ENCODE measurements at regions not wholly inside any gene's neighbourhood (a gene's known extent, or its start where the extent isn't known, plus 50 kb on each side); places are given as distances from the start of the nearest gene placed in this dataset.

- Mint-ChIP-seq H3K27ac (ENCODE audit: low read depth, unreplicated experiment) (peak overlapping the region; percentile 27), H3K4me3 (ENCODE audit: unreplicated experiment) (no peak overlapping the region), H3K36me3 (ENCODE audit: insufficient read depth, unreplicated experiment) (no peaks in the 10 kb centered on the region), H3K27me3 (ENCODE audit: insufficient read depth, unreplicated experiment) (no peaks in the 10 kb centered on the region), H3K4me1 (ENCODE audit: insufficient read depth, unreplicated experiment) (peaks cover 39% of the 10 kb centered on the region), H3K9me3 (ENCODE audit: unreplicated experiment) (no peaks in the 10 kb centered on the region)
- intact Hi-C loops (cut with micrococcal nuclease): loop anchor here (10.0 kb wide), 1 partner anchor 101 kb away; no protein-coding TSS in a partner anchor
- ChIA-PET CTCF (no interaction called here), POLR2A (interaction anchor here (1.3 to 2.7 kb wide), 2 partner anchors 94 to 96 kb away, joined by 3 to 12 read pairs; partner anchors contain the start of gene PSME4)
- no peak for TF ChIP-seq CTCF (IDR thresholded peaks at IDR 0.05; ENCODE audit: unreplicated experiment)
- BruUV-seq (replicated peaks): no TSS peak
- peak; percentile 47 for DNase-seq (ENCODE audit: unreplicated experiment)
Measured at GRCh38 chr2:54065411-54065810, 50.0 kb upstream of the ACYP2 start.

- BruUV-seq (replicated peaks): no TSS peak
- CTCF ChIA-PET: interaction anchor here (0.5 kb wide), 1 partner anchor 94 kb away, joined by 5 read pairs; no protein-coding TSS in a partner anchor
Measured at GRCh38 chr2:54063967-54064535, 51.4 kb upstream of the ACYP2 start.

GRCh38 chr2:54062401-54062800 lies 53.0 kb upstream of the ACYP2 start:
- CTCF ChIA-PET: interaction anchor here (0.7 kb wide), 1 partner anchor 582 kb away, joined by 3 read pairs; no protein-coding TSS in a partner anchor
- no TSS peak for BruUV-seq (replicated peaks)
- Mint-ChIP-seq H3K9me3 (ENCODE audit: unreplicated experiment) (no peaks in the 10 kb centered on the region), H3K4me3 (ENCODE audit: unreplicated experiment) (no peak overlapping the region), H3K36me3 (ENCODE audit: insufficient read depth, unreplicated experiment) (no peaks in the 10 kb centered on the region), H3K27ac (ENCODE audit: low read depth, unreplicated experiment) (no peak overlapping the region), H3K4me1 (ENCODE audit: insufficient read depth, unreplicated experiment) (peaks cover 37% of the 10 kb centered on the region), H3K27me3 (ENCODE audit: insufficient read depth, unreplicated experiment) (no peaks in the 10 kb centered on the region)
- TF ChIP-seq CTCF (IDR thresholded peaks at IDR 0.05; ENCODE audit: unreplicated experiment): no peak
- DNase-seq (ENCODE audit: unreplicated experiment): no peak
- POLR2A ChIA-PET: no interaction called here
- intact Hi-C loops (cut with micrococcal nuclease): loop anchor here (10.0 kb wide), 1 partner anchor 98 kb away; no protein-coding TSS in a partner anchor

More at GRCh38 chr2:54063967-54064535, 51.4 kb upstream of the ACYP2 start:
- Mint-ChIP-seq H3K9me3 (ENCODE audit: unreplicated experiment) (no peaks in the 10 kb centered on the region), H3K27me3 (ENCODE audit: insufficient read depth, unreplicated experiment) (no peaks in the 10 kb centered on the region), H3K4me3 (ENCODE audit: unreplicated experiment) (no peak overlapping the region), H3K27ac (ENCODE audit: low read depth, unreplicated experiment) (peak overlapping the region; percentile 51), H3K36me3 (ENCODE audit: insufficient read depth, unreplicated experiment) (no peaks in the 10 kb centered on the region), H3K4me1 (ENCODE audit: insufficient read depth, unreplicated experiment) (peaks cover 44% of the 10 kb centered on the region)
- TF ChIP-seq CTCF (IDR thresholded peaks at IDR 0.05; ENCODE audit: unreplicated experiment): no peak
- POLR2A ChIA-PET: interaction anchor here (0.9 to 2.7 kb wide), 2 partner anchors 11 to 95 kb away, joined by 3 to 12 read pairs; no protein-coding TSS in a partner anchor
- intact Hi-C loops (cut with micrococcal nuclease): loop anchor here (10.0 kb wide), 1 partner anchor 99 kb away; no protein-coding TSS in a partner anchor
- no peak for DNase-seq (ENCODE audit: unreplicated experiment)

GRCh38 chr2:54061272-54061671 lies 54.1 kb upstream of the ACYP2 start:
- H3K36me3 Mint-ChIP-seq (ENCODE audit: insufficient read depth, unreplicated experiment): no peaks in the 10 kb centered on the region
- no peak for DNase-seq (ENCODE audit: unreplicated experiment)
- no peaks in the 10 kb centered on the region for H3K27me3 Mint-ChIP-seq (ENCODE audit: insufficient read depth, unreplicated experiment)
- H3K9me3 Mint-ChIP-seq (ENCODE audit: unreplicated experiment): no peaks in the 10 kb centered on the region
- H3K27ac Mint-ChIP-seq (ENCODE audit: low read depth, unreplicated experiment): no peak overlapping the region
- POLR2A ChIA-PET: no interaction called here
- H3K4me1 Mint-ChIP-seq (ENCODE audit: insufficient read depth, unreplicated experiment): peaks cover 37% of the 10 kb centered on the region
- BruUV-seq (replicated peaks): no TSS peak
- no peak for TF ChIP-seq CTCF (IDR thresholded peaks at IDR 0.05; ENCODE audit: unreplicated experiment)
- intact Hi-C loops (cut with micrococcal nuclease): loop anchor here (10.0 kb wide), 1 partner anchor 96 kb away; no protein-coding TSS in a partner anchor
- H3K4me3 Mint-ChIP-seq (ENCODE audit: unreplicated experiment): no peak overlapping the region
- CTCF ChIA-PET: interaction anchor here (0.6 kb wide), 1 partner anchor 9 kb away, joined by 3 read pairs; no protein-coding TSS in a partner anchor

All from MCF 10A (cell line).